ENCODE measurements at regions not wholly inside any gene's neighbourhood (a gene's known extent, or its start where the extent isn't known, plus 50 kb on each side); places are given as distances from the start of the nearest gene placed in this dataset.
"Not testable (repeated sequence)": the region's sequence is repeated elsewhere in the genome, so short reads cannot be mapped to it uniquely, and the experiment has no call there.

DNA sequence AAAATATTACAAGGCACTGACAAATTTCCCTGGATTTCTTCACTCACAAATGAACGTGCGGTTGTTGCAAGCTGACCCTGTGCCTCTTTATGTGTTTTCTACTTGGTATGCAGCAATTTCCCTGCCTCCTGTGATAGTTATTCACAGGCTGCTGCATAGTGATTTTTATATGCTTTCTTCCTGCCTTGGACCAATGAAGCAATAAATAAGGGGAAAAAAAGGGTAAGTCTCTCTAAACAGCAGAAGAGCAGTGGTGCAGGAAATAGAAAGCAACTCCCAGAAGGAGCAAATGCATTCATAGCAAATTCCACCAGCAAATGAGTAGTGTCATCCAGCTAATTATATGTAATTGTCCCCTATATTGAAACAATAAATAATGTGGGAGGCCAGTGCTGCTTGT, 737.9 kb downstream of the GALC start:
- H3K36me3 ChIP-seq = no peaks in the 10 kb centered on the region
- H3K4me3 ChIP-seq = no peak overlapping the region
- TF ChIP-seq Cebpa-rat (IDR thresholded peaks at IDR 0.05) = no peak
- no peaks in the 10 kb centered on the region for H3K9me3 ChIP-seq
- no peak overlapping the region for H3K4me2 ChIP-seq
- H3K27ac ChIP-seq = no peak overlapping the region
- no peaks in the 10 kb centered on the region for H4K20me1 ChIP-seq
- H3K27me3 ChIP-seq = no peaks in the 10 kb centered on the region
- no peaks in the 10 kb centered on the region for H3K4me1 ChIP-seq
- no peak overlapping the region for H3K9ac ChIP-seq

- Histone ChIP-seq H3K9me3 (no peaks in the 10 kb centered on the region), H3K27me3 (no peaks in the 10 kb centered on the region)
These were observed 738.6 kb downstream of the GALC start for GRCh38 chr14:87254331-87254874.

GRCh38 chr14:87253791-87254190, 739.2 kb downstream of the GALC start:
- not testable (repeated sequence) for H3K4me3 ChIP-seq, H3K4me2 ChIP-seq, H3K36me3 ChIP-seq, H3K4me1 ChIP-seq, H3K9ac ChIP-seq, H3K9me3 ChIP-seq, H3K27me3 ChIP-seq, H3K27ac ChIP-seq, H4K20me1 ChIP-seq

More at GRCh38 chr14:87254331-87254874, 738.6 kb downstream of the GALC start:
- Histone ChIP-seq H3K36me3 (no peaks in the 10 kb centered on the region), H3K9ac (no peak overlapping the region), H3K4me3 (no peak overlapping the region), H3K4me2 (no peak overlapping the region), H4K20me1 (no peaks in the 10 kb centered on the region), H3K4me1 (no peaks in the 10 kb centered on the region), H3K27ac (no peak overlapping the region)
- TF ChIP-seq Cebpa-rat (IDR thresholded peaks at IDR 0.05) = no peak

- Histone ChIP-seq H4K20me1 (no peaks in the 10 kb centered on the region), H3K4me1 (no peaks in the 10 kb centered on the region), H3K36me3 (no peaks in the 10 kb centered on the region), H3K9ac (no peak overlapping the region), H3K27ac (no peak overlapping the region), H3K4me2 (no peak overlapping the region), H3K9me3 (no peaks in the 10 kb centered on the region), H3K4me3 (no peak overlapping the region), H3K27me3 (no peaks in the 10 kb centered on the region)
- no peak for TF ChIP-seq Cebpa-rat (IDR thresholded peaks at IDR 0.05)
These were observed 740.9 kb downstream of the GALC start for GRCh38 chr14:87252103-87252502.

GRCh38 chr14:87251011-87251410, 742.0 kb downstream of the GALC start:
- Histone ChIP-seq H4K20me1 (no peaks in the 10 kb centered on the region), H3K27me3 (no peaks in the 10 kb centered on the region), H3K36me3 (no peaks in the 10 kb centered on the region), H3K27ac (no peak overlapping the region), H3K9ac (no peak overlapping the region), H3K4me2 (no peak overlapping the region), H3K4me3 (no peak overlapping the region), H3K4me1 (no peaks in the 10 kb centered on the region), H3K9me3 (peaks cover 5% of the 10 kb centered on the region)
- TF ChIP-seq Cebpa-rat (IDR thresholded peaks at IDR 0.05) = no peak

- no peak overlapping the region for H3K4me2 ChIP-seq
- H3K9ac ChIP-seq = no peak overlapping the region
- H3K36me3 ChIP-seq = no peaks in the 10 kb centered on the region
- no peak overlapping the region for H3K27ac ChIP-seq
- H3K9me3 ChIP-seq = no peaks in the 10 kb centered on the region
- no peak for TF ChIP-seq Cebpa-rat (IDR thresholded peaks at IDR 0.05)
- no peaks in the 10 kb centered on the region for H4K20me1 ChIP-seq
- no peaks in the 10 kb centered on the region for H3K27me3 ChIP-seq
- H3K4me3 ChIP-seq = no peak overlapping the region
- no peaks in the 10 kb centered on the region for H3K4me1 ChIP-seq
These were observed 751.8 kb downstream of the GALC start for GRCh38 chr14:87241018-87241768.

GRCh38 chr14:87240319-87240718, 752.7 kb downstream of the GALC start:
- not testable (repeated sequence) for H3K27me3 ChIP-seq, H3K4me1 ChIP-seq, H3K36me3 ChIP-seq, H3K4me3 ChIP-seq, H3K27ac ChIP-seq, H3K9me3 ChIP-seq, H4K20me1 ChIP-seq, H3K9ac ChIP-seq, H3K4me2 ChIP-seq

- no peak for TF ChIP-seq Cebpa-rat (IDR thresholded peaks at IDR 0.05)
- Histone ChIP-seq H4K20me1 (no peaks in the 10 kb centered on the region), H3K27me3 (no peaks in the 10 kb centered on the region), H3K4me3 (no peak overlapping the region), H3K9me3 (peaks cover 15% of the 10 kb centered on the region), H3K27ac (no peak overlapping the region), H3K4me2 (no peak overlapping the region), H3K9ac (no peak overlapping the region), H3K4me1 (no peaks in the 10 kb centered on the region), H3K36me3 (no peaks in the 10 kb centered on the region)
These were observed 759.1 kb downstream of the GALC start for GRCh38 chr14:87233806-87234384.

DNA sequence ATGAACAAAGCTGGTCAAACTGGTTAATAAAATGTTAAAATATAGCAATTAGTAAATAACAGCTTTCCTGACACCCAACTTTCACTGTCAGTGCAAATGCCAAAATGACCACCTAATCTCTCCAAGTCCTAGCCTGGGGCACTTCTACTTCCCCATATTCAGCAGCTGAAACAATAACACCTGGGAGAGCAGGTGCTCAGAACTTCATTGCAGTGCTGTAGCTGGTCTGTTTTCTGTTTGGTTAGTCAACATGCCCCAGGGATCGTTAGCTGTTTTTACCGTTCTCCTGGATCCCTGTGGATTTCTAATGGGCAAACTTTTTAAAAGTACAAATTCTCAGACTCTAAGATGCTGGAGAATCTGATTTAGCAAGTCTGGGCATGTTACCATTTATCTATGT, 759.7 kb downstream of the GALC start:
- H3K9me3 ChIP-seq = peaks cover 15% of the 10 kb centered on the region
- no peak for TF ChIP-seq Cebpa-rat (IDR thresholded peaks at IDR 0.05)
- H3K36me3 ChIP-seq = no peaks in the 10 kb centered on the region
- H4K20me1 ChIP-seq = no peaks in the 10 kb centered on the region
- no peaks in the 10 kb centered on the region for H3K4me1 ChIP-seq
- H3K9ac ChIP-seq = no peak overlapping the region
- H3K4me3 ChIP-seq = no peak overlapping the region
- no peak overlapping the region for H3K4me2 ChIP-seq
- no peak overlapping the region for H3K27ac ChIP-seq
- no peaks in the 10 kb centered on the region for H3K27me3 ChIP-seq

GRCh38 chr14:87231336-87232026, 761.5 kb downstream of the GALC start:
- Histone ChIP-seq H3K9me3 (peaks cover 15% of the 10 kb centered on the region), H3K4me2 (no peak overlapping the region), H3K27ac (no peak overlapping the region), H3K36me3 (no peaks in the 10 kb centered on the region), H3K9ac (no peak overlapping the region), H4K20me1 (no peaks in the 10 kb centered on the region), H3K4me3 (no peak overlapping the region), H3K27me3 (no peaks in the 10 kb centered on the region), H3K4me1 (no peaks in the 10 kb centered on the region)
- no peak for TF ChIP-seq Cebpa-rat (IDR thresholded peaks at IDR 0.05)

All from BLaER1 (cell line).